Osteoblast (primary cell): ENCODE measurements at regions not wholly inside any gene's neighbourhood (a gene's known extent, or its start where the extent isn't known, plus 50 kb on each side); places are given as distances from the start of the nearest gene placed in this dataset.

Source experiments
- DNase-seq: peaks from one replicate; pipeline ENCODE4 v3.0.0; 2011; ENCODE audit warnings: low spot score, mixed read lengths; ENCODE audit not compliant: insufficient read length; ENCODE audit errors: missing footprints
- H2AFZ ChIP-seq: 2 replicates; pipeline ENCODE4 v1.6.0; 2011; ENCODE audit warnings: mild to moderate bottlenecking, low read length
- H3K27ac ChIP-seq: 2 replicates; pipeline ENCODE4 v1.5.1; 2011; ENCODE audit warnings: mild to moderate bottlenecking, low read depth, low read length, moderate library complexity
- H3K27me3 ChIP-seq: 2 replicates; pipeline ENCODE4 v1.6.0; 2012; ENCODE audit warnings: mild to moderate bottlenecking, control low read depth, inconsistent platforms, low read length, moderate library complexity; ENCODE audit not compliant: insufficient read depth
- H3K36me3 ChIP-seq: 2 replicates; pipeline ENCODE4 v1.5.1; 2011; ENCODE audit warnings: mild to moderate bottlenecking, low read length, control low read depth, moderate library complexity; ENCODE audit not compliant: insufficient read depth
- H3K4me1 ChIP-seq: 2 replicates; pipeline ENCODE4 v1.5.1; 2011; ENCODE audit warnings: mild to moderate bottlenecking, low read length, control low read depth, moderate library complexity; ENCODE audit not compliant: insufficient read depth
- H3K4me2 ChIP-seq: 2 replicates; pipeline ENCODE4 v1.6.0; 2011; ENCODE audit warnings: mild to moderate bottlenecking, low read length; ENCODE audit not compliant: insufficient read depth
- H3K4me3 ChIP-seq: fragments of 200-600 bp; sonication (generic); 3 replicates; pipeline ENCODE4 v1.5.1; 2012; ENCODE audit warnings: mild to moderate bottlenecking, low read length, inconsistent platforms; ENCODE audit not compliant: insufficient read depth
- H3K79me2 ChIP-seq: 2 replicates; pipeline ENCODE4 v1.6.0; 2012; ENCODE audit warnings: mild to moderate bottlenecking, low read length, control low read depth, inconsistent platforms; ENCODE audit not compliant: insufficient read depth
- H3K9me3 ChIP-seq: 2 replicates; pipeline ENCODE4 v1.5.1; 2011; ENCODE audit warnings: low read depth, low read length, control low read depth
- H4K20me1 ChIP-seq: 2 replicates; pipeline ENCODE4 v1.6.0; 2012; ENCODE audit warnings: mild to moderate bottlenecking, low read length, control low read depth; ENCODE audit not compliant: insufficient read depth
- TF ChIP-seq, protein P1 (sequence below): IDR thresholded peaks from 2 replicates; pipeline ENCODE4 v1.5.1; 2011; ENCODE audit warnings: mild to moderate bottlenecking, low read depth, low read length, moderate library complexity; ENCODE audit errors: extremely low read depth

DNA sequence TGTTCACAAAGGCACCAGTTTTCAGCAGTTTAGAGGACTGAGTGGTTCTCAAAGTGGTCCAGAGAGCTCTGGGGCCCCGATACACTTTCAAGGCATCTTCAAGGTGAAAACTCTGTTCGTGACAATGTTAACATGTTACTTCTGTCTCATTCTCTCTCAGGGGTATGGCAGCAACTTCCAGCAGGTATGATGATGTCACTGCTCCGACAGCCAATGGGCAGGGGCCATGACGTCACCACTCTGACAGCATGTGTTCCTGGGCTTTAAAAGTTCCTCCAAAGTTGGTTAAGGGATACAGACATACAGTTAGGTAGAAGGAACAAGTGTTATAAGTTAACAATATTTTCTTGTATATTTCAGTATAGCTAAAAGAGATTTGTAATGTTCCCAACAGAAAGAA, 87.9 kb downstream of the KLF15 start:
- Histone ChIP-seq H3K79me2 (no peaks in the 10 kb centered on the region), H3K36me3 (no peaks in the 10 kb centered on the region), H3K27ac (no peak overlapping the region), H3K4me2 (no peak overlapping the region), H3K27me3 (no peaks in the 10 kb centered on the region), H3K9me3 (no peaks in the 10 kb centered on the region), H4K20me1 (no peaks in the 10 kb centered on the region), H3K4me3 (no peak overlapping the region), H2AFZ (no peak overlapping the region), H3K4me1 (peaks cover 21% of the 10 kb centered on the region)
- no peak for DNase-seq
- TF ChIP-seq, protein P1, sequence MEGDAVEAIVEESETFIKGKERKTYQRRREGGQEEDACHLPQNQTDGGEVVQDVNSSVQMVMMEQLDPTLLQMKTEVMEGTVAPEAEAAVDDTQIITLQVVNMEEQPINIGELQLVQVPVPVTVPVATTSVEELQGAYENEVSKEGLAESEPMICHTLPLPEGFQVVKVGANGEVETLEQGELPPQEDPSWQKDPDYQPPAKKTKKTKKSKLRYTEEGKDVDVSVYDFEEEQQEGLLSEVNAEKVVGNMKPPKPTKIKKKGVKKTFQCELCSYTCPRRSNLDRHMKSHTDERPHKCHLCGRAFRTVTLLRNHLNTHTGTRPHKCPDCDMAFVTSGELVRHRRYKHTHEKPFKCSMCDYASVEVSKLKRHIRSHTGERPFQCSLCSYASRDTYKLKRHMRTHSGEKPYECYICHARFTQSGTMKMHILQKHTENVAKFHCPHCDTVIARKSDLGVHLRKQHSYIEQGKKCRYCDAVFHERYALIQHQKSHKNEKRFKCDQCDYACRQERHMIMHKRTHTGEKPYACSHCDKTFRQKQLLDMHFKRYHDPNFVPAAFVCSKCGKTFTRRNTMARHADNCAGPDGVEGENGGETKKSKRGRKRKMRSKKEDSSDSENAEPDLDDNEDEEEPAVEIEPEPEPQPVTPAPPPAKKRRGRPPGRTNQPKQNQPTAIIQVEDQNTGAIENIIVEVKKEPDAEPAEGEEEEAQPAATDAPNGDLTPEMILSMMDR: no peak

GRCh38 chr3:126268866-126269265, 88.3 kb downstream of the KLF15 start:
- TF ChIP-seq, protein P1: no peak
- no peak for DNase-seq
- no peaks in the 10 kb centered on the region for H4K20me1 ChIP-seq
- no peaks in the 10 kb centered on the region for H3K36me3 ChIP-seq
- H3K4me2 ChIP-seq: no peak overlapping the region
- no peaks in the 10 kb centered on the region for H3K79me2 ChIP-seq
- peaks cover 21% of the 10 kb centered on the region for H3K4me1 ChIP-seq
- H3K4me3 ChIP-seq: no peak overlapping the region
- no peak overlapping the region for H2AFZ ChIP-seq
- no peaks in the 10 kb centered on the region for H3K9me3 ChIP-seq
- no peaks in the 10 kb centered on the region for H3K27me3 ChIP-seq
- H3K27ac ChIP-seq: no peak overlapping the region

DNA sequence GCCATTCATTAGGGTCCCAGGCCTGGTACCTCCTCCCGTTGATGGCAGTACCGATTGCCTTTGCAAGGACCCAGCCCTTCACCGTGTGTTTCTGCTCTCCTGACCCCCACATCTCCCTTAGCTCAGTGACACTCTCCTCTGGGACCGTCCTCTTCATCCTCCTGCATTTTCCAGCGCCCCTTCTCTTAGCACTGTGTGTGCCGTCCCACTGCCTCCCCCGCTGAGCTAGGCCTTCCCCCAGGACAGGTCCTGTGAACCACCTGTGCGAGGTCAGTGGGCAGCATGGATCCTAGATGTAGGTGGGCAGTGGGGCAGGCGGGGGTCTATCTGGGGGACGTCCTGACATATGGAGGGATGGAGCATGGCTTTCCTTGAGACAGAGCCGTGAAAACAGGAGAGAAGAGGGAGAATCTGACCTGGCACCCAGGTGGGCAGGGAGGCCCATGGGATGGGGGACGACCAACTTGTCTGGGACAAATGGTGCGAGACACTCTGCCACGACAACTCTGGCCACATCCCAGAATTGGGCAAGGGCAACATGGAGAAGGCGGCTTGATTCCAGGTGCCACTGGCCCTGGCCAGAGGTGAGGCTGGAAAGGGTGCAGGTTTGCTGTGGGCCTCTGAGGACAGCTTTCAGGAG, 87.7 kb upstream of the ALDH1L1 start:
- peak overlapping the region; percentile 69 for H2AFZ ChIP-seq
- no peaks in the 10 kb centered on the region for H4K20me1 ChIP-seq
- H3K4me1 ChIP-seq: peaks cover 21% of the 10 kb centered on the region

More for the DNA sequence above, 87.7 kb upstream of the ALDH1L1 start:
- DNase-seq: no peak
- Histone ChIP-seq H3K79me2 (no peaks in the 10 kb centered on the region), H3K4me3 (peak overlapping the region; percentile 66), H3K9me3 (no peaks in the 10 kb centered on the region), H3K27me3 (no peaks in the 10 kb centered on the region), H3K27ac (peak overlapping the region; percentile 78), H3K36me3 (no peaks in the 10 kb centered on the region), H3K4me2 (peak overlapping the region; percentile 79)
- TF ChIP-seq, protein P1: no peak
